ENCODE measurements at regions not wholly inside any gene's neighbourhood (a gene's known extent, or its start where the extent isn't known, plus 50 kb on each side); places are given as distances from the start of the nearest gene placed in this dataset.

- TF ChIP-seq, protein P1, sequence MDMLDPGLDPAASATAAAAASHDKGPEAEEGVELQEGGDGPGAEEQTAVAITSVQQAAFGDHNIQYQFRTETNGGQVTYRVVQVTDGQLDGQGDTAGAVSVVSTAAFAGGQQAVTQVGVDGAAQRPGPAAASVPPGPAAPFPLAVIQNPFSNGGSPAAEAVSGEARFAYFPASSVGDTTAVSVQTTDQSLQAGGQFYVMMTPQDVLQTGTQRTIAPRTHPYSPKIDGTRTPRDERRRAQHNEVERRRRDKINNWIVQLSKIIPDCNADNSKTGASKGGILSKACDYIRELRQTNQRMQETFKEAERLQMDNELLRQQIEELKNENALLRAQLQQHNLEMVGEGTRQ (IDR thresholded peaks at IDR 0.05; ENCODE audit: low read length): no peak
- TF ChIP-seq CTCF (IDR thresholded peaks at IDR 0.05; ENCODE audit: control extremely low read depth in 1 of 3, insufficient read depth in 1 of 3, low read depth in 1 of 3, low read length in 3 of 3): no peak
- TF ChIP-seq POLR2A (IDR thresholded peaks at IDR 0.05; ENCODE audit: control extremely low read depth in 1 of 2, low read depth in 2 of 2, low read length in 2 of 2): no peak
- TF ChIP-seq CHD2 (IDR thresholded peaks at IDR 0.05; ENCODE audit: low read length): no peak
- TF ChIP-seq MAFK (IDR thresholded peaks at IDR 0.05; ENCODE audit: low read depth, low read length): no peak
- no peak for TF ChIP-seq ATF2 (IDR thresholded peaks at IDR 0.05; ENCODE audit: low read length)
- no peak for TF ChIP-seq PHF8 (conservative IDR thresholded peaks at IDR 0.05; ENCODE audit: low read depth, low read length)
- no peak for TF ChIP-seq CEBPB (IDR thresholded peaks at IDR 0.05; ENCODE audit: low read depth, low read length)
Observed at GRCh38 chr1:242856289-242856688, 331.8 kb upstream of the PLD5 start.
